C4-2B (cell line): ENCODE measurements at regions not wholly inside any gene's neighbourhood (a gene's known extent, or its start where the extent isn't known, plus 50 kb on each side); places are given as distances from the start of the nearest gene placed in this dataset.

ENCODE experiments used
- CTCF ChIP-seq: fragments of 450-650 bp; conservative IDR thresholded peaks from 2 replicates; pipeline ENCODE4 v1.5.1; 2017; ENCODE audit warnings: mild to moderate bottlenecking
- ZFX ChIP-seq: fragments of 450-650 bp; IDR thresholded peaks from 2 replicates; pipeline ENCODE4 v1.6.1; 2017

GRCh38 chr10:10307036-10307435 is 710.6 kb upstream of the CELF2 start:
- no peak for TF ChIP-seq CTCF
- no peak for TF ChIP-seq ZFX
